Cardiac muscle cell (in vitro differentiated cells and primary cell): ENCODE measurements at regions not wholly inside any gene's neighbourhood (a gene's known extent, or its start where the extent isn't known, plus 50 kb on each side); places are given as distances from the start of the nearest gene placed in this dataset.

Source experiments
- DNase-seq, 2 donors: peaks; one replicate each; pipeline versions ENCODE4 v3.0.0 to v3.0.0-alpha.2; 2010 to 2017; ENCODE audit warnings: low read depth in 1 of 2, low spot score in 1 of 2
- H3K27ac ChIP-seq: fragments of 200-600 bp; sonication (generic); 2 replicates; pipeline ENCODE4 v1.5.1; 2016
- H3K27me3 ChIP-seq: fragments of 200-600 bp; sonication (generic); 2 replicates; pipeline ENCODE4 v1.6.0; 2016; ENCODE audit warnings: control low read depth
- H3K36me3 ChIP-seq: fragments of 200-600 bp; sonication (generic); 2 replicates; pipeline ENCODE4 v1.5.1; 2016; ENCODE audit warnings: control low read depth
- H3K4me1 ChIP-seq: fragments of 200-600 bp; sonication (generic); 2 replicates; pipeline ENCODE4 v1.8.1; 2017; ENCODE audit warnings: low read depth, mild to moderate bottlenecking, mixed run types
- H3K4me3 ChIP-seq: fragments of 200-600 bp; sonication (generic); 2 replicates; pipeline ENCODE4 v1.5.1; 2016; ENCODE audit warnings: mild to moderate bottlenecking
- H3K9me3 ChIP-seq: fragments of 200-600 bp; sonication (generic); 2 replicates; pipeline ENCODE4 v1.5.1; 2017; ENCODE audit warnings: low read depth, mild to moderate bottlenecking, control low read depth
- TF ChIP-seq, protein P1 (sequence below): IDR thresholded peaks from 2 replicates; pipeline ENCODE4 v1.5.1; 2012; ENCODE audit warnings: low read depth, mild to moderate bottlenecking, low read length

DNA sequence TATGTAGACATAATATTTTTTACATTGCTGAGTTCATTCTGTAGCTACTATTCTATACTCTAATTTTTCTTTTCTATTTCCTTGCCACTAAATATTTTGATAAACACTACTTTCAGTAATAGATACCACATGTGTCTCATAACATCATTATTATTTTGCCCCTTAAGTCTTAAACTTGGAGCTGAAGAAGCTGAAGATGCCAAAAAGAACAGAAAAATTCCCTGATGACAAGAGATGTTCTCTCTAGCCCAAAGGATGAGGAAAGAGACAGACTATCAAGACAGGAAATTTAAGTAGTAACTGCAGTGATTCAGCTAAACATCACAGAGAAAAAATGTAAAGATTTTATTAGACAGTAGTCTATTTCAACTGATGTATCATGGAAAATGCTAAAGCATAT, 322.0 kb upstream of the KLHL1 start:
- TF ChIP-seq, protein P1, sequence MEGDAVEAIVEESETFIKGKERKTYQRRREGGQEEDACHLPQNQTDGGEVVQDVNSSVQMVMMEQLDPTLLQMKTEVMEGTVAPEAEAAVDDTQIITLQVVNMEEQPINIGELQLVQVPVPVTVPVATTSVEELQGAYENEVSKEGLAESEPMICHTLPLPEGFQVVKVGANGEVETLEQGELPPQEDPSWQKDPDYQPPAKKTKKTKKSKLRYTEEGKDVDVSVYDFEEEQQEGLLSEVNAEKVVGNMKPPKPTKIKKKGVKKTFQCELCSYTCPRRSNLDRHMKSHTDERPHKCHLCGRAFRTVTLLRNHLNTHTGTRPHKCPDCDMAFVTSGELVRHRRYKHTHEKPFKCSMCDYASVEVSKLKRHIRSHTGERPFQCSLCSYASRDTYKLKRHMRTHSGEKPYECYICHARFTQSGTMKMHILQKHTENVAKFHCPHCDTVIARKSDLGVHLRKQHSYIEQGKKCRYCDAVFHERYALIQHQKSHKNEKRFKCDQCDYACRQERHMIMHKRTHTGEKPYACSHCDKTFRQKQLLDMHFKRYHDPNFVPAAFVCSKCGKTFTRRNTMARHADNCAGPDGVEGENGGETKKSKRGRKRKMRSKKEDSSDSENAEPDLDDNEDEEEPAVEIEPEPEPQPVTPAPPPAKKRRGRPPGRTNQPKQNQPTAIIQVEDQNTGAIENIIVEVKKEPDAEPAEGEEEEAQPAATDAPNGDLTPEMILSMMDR = no peak
- H3K4me3 ChIP-seq = no peak overlapping the region
- no peaks in the 10 kb centered on the region for H3K27me3 ChIP-seq
- no peaks in the 10 kb centered on the region for H3K4me1 ChIP-seq
- H3K9me3 ChIP-seq = no peaks in the 10 kb centered on the region
- no peak for DNase-seq
- no peak overlapping the region for H3K27ac ChIP-seq
- no peaks in the 10 kb centered on the region for H3K36me3 ChIP-seq

DNA sequence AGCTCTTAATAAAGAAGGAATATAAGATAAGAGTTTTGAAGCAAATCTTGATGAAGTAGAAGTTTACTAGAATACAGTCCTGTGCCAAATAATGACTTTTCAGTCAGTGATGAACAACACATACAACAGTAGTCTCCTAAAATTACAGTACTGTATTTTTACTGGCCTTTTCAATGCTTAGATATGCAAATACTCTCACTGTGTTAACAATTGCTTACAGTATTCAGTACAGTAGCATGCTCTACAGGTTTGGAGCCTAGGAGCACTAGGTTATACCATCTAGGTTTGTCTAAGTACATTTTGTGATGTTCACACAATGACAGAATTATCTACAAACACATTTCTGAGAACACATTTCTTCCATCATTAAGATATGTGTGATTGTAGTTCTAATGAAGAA, 316.7 kb upstream of the KLHL1 start:
- H3K36me3 ChIP-seq = no peaks in the 10 kb centered on the region
- H3K4me3 ChIP-seq = no peak overlapping the region
- no peak overlapping the region for H3K27ac ChIP-seq
- no peak for DNase-seq
- H3K27me3 ChIP-seq = no peaks in the 10 kb centered on the region
- H3K9me3 ChIP-seq = no peaks in the 10 kb centered on the region
- TF ChIP-seq, protein P1 = no peak
- H3K4me1 ChIP-seq = no peaks in the 10 kb centered on the region

DNA sequence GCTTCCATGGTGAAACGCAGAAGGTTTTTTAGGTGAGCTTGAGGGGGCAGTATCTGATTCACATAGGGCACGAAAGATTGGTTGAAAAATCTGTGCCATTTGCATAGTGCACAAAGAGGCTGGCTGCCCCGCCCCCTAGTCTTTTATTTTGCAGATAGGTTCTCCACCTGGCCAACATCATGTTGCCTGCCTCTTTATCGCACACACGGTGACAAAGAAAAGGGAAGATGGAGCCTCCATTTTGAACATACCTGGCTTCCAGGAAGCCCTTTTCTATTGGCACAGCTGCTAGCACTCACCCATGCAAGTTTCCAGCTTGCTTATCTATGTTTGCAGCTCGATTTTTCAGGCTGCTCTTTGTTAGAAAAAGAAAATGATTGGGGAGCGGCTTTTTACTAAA, 316.2 kb upstream of the KLHL1 start:
- no peak for DNase-seq
- TF ChIP-seq, protein P1 = no peak
- no peak overlapping the region for H3K27ac ChIP-seq
- no peaks in the 10 kb centered on the region for H3K36me3 ChIP-seq
- H3K9me3 ChIP-seq = no peaks in the 10 kb centered on the region
- H3K4me3 ChIP-seq = no peak overlapping the region
- no peaks in the 10 kb centered on the region for H3K4me1 ChIP-seq
- no peaks in the 10 kb centered on the region for H3K27me3 ChIP-seq

DNA sequence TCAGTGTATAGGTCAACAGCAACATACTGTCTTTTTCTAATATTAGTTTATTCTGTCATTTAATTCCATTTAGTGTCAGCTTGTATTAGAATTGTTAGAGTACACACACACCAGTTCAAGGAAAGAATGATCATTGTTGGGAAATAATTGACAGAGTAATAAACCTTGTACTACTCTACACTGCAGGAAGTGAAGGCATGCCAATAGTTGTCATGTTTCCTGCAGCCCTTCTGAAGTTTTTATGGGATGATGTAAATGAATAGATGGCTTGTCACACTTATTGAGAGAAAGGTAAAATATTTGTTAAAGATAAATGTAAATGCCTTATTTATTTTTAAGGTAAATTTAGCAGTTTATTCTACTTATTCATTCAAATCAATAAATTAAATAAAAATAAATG, 306.9 kb upstream of the KLHL1 start:
- TF ChIP-seq, protein P1 = no peak
- Histone ChIP-seq H3K9me3 (no peaks in the 10 kb centered on the region), H3K4me1 (no peaks in the 10 kb centered on the region), H3K4me3 (no peak overlapping the region), H3K36me3 (no peaks in the 10 kb centered on the region), H3K27me3 (no peaks in the 10 kb centered on the region), H3K27ac (no peak overlapping the region)
- DNase-seq = no peak

DNA sequence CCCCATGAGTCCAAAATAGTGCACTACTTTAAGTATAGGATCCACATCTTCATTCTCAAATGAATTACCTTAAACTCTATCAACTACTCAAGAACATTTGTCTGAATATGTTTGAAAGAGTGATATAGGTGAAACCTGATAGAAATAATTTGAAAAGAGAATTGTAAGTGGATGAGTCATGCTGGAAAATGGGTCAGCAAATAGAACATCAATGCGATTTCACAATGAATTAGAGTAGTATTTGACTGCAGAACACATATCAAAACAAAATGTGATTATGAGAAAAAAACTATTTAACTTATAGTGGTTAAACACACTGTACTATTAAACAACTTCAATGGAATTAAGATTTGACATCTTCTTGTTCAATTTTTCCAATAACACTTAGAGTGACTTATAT, 300.6 kb upstream of the KLHL1 start:
- Histone ChIP-seq H3K27ac (no peak overlapping the region), H3K9me3 (no peaks in the 10 kb centered on the region), H3K27me3 (no peaks in the 10 kb centered on the region), H3K4me1 (no peaks in the 10 kb centered on the region), H3K36me3 (no peaks in the 10 kb centered on the region), H3K4me3 (no peak overlapping the region)
- TF ChIP-seq, protein P1 = no peak
- DNase-seq = no peak

DNA sequence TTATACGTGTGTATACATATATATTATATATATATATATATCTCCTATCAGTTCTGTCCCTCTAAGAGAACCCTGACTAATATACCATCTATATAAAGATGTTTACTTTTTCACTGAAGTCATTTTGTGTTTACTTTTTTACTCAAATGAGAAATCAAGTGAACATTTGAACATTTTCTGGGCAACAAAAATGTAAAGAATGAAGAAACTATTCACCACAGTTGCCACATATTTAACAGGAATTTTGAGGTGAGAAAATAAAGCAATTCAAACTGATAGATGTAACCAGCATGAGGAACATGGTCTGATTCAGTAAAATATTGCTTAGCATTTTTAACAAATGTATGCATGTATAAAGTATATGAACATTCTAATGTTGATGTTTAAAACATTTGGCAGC, 299.2 kb upstream of the KLHL1 start:
- H3K4me3 ChIP-seq = no peak overlapping the region
- H3K9me3 ChIP-seq = no peaks in the 10 kb centered on the region
- no peaks in the 10 kb centered on the region for H3K4me1 ChIP-seq
- no peak for DNase-seq
- H3K36me3 ChIP-seq = no peaks in the 10 kb centered on the region
- no peak overlapping the region for H3K27ac ChIP-seq
- TF ChIP-seq, protein P1 = no peak
- no peaks in the 10 kb centered on the region for H3K27me3 ChIP-seq
